PC-9 (cell line): ENCODE measurements at regions not wholly inside any gene's neighbourhood (a gene's known extent, or its start where the extent isn't known, plus 50 kb on each side); places are given as distances from the start of the nearest gene placed in this dataset.

Experiments used
- CTCF ChIP-seq: fragments of 200-600 bp; sonication (generic); conservative IDR thresholded peaks from 2 replicates; pipeline ENCODE4 v1.6.1; 2017; ENCODE audit warnings: mixed run types, antibody characterized with exemption, mild to moderate bottlenecking, moderate library complexity
- EZH2 ChIP-seq: fragments of 200-600 bp; sonication (generic); IDR thresholded peaks from 2 replicates; pipeline ENCODE4 v1.8.0; 2017; ENCODE audit warnings: antibody characterized with exemption, low read depth

GRCh38 chr2:55809875-55810621, 113.5 kb downstream of the EFEMP1 start:
- TF ChIP-seq CTCF: no peak
- no peak for TF ChIP-seq EZH2
